ENCODE measurements at regions not wholly inside any gene's neighbourhood (a gene's known extent, or its start where the extent isn't known, plus 50 kb on each side); places are given as distances from the start of the nearest gene placed in this dataset.

DNA sequence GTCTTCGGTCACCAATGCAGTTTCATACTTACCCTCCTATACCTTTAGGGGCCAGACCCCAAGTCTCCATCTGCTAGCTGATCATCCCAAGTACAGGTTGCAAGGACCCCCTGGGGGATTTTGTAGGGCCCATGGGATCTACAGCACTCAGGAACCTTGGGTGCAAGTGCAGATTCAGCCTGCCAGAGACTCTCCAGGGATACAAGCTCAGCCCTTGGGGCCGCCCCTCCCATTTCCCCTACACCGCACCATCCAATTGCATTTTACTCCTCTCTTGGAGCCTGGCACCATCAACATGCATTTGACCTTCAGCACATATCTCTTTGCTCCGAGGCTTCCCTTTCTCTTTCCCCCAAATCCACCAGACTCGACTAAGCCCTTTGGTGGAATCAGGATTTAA, 154.7 kb upstream of the ZNF536 start:
- DNase-seq (ENCODE audit: low spot score) = no peak

GRCh38 chr19:30219702-30220101, 152.5 kb upstream of the ZNF536 start:
- no peak for DNase-seq (ENCODE audit: low spot score)

DNA sequence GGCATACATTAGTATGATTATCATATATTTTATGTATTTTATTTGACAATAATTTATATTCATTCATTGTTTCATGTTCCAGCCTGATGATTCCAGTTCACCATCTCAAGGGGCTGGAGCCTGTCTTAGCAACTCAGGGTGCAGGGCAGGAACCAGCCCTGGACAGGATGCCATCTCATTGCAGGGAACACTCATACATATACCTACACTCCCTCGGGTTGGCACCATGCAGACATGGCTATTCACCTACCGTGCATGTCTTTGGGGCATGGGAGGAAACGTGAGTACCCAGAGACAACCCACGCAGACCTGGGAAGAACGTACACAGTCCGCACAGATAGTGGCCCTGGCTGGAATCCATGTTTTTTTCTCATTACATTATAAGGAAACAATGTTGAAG, 151.0 kb upstream of the ZNF536 start:
- DNase-seq (ENCODE audit: low spot score) = no peak

DNA sequence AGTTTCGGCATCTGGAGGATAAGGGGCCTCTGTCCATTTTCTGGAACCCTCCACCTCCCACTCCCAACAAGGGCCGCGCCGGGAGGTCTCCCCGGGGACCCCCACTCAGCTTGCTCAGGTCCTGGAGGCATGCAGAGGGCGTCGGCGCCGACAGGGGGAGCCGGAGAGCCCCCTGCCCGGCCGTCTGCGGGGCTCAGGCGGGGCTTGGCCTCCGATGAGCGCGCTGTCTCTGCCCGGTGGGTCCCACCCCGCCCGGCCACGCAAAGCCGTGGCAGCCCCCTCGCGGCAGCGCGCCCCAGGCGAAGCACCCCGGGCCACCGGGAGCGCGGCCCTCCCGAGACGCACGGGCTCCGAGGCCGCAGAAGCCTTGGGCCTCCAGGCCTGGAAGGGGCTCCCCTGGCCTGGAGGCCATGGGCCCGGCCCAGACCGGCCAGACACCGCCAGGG, 149.7 kb upstream of the ZNF536 start:
- DNase-seq (ENCODE audit: low spot score) = peak; percentile 73

DNA sequence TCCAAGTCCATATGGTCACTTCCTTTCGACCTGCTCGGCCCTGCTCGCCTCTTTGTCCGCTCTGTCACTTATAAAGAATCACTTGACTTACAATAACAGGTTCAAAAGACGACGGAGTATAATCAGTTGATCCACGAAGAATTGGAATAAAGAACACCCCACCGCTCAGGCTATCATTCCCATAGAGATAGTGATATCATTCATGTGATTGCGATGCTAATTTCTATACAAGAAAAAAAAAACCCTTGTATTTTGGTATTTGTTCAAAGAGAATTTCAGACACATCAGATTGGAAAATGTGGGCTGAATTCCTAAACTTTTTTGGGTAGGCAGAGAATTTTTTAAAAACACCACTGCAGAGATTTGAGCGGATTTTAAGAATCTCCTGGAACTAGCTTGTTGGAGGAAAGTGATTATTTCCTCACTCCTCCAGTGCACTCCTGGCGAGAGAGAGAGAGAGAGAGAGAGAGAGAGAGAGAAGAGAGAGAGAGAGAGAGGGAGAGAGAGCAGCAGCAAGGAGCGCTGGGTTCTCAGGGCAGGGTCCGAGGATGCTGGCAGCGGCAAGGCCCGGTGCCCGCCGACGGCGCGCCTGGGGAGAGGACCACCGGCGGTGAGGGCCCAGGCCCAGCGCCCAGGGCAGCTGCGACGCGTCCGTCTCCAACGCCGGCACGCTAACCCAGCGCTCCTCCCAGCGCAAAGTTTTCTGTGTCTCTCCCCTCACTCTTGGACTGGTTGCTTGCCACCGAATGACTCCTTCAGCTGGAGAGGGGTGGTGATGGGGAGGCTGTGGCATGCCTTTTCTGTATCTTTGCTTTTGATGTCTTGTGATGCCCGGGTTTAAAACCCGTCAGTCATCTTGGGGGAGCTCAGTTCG, 149.0 kb upstream of the ZNF536 start:
- DNase-seq (ENCODE audit: low spot score) = no peak

GRCh38 chr19:30223866-30224688, 148.1 kb upstream of the ZNF536 start:
- no peak for DNase-seq (ENCODE audit: low spot score)

DNA sequence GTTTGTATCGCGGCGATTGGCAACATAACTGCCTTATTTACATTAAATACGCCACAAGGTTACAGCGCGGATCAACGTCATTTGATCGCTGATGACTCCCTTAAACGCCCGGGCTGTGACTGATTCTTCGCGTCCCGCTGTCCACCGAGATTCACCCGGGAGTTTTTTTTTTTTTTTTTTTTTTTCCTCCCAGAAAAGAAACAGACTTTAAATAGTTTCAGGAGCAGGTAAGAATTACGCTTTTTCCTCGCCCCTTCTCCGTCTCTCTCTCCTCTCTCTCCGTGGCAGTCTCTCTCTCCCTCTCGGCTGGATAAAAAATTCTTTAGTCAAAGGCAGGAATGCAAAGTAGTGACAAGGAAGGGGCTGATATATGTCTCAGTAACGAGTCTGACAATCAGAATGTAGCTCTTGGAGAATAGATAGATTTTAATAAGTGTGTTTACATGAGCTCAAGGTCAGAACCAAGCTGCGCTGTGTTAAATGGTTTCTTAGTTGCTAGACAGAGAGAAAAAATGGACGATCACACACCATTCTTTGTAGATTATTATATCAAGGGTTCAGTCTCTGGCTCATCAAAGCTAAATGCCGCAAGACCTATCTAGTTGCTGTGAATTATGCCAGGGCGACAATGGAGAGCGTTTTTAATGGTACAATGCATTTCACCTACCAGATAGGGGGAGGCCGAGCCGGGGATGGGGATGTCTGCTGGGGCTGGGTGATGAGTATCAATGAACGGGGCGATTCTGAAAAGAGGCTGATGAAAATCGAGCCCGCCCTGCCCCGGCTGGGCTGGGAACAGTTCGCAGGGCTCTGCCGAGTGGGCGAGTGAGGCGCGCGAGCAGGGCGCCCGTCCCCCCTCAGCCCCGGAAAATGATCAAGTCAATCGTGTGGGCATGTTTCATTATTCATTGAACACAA, 147.2 kb upstream of the ZNF536 start:
- no peak for DNase-seq (ENCODE audit: low spot score)

GRCh38 chr19:30225676-30226463, 146.3 kb upstream of the ZNF536 start:
- no peak for DNase-seq (ENCODE audit: low spot score)

DNA sequence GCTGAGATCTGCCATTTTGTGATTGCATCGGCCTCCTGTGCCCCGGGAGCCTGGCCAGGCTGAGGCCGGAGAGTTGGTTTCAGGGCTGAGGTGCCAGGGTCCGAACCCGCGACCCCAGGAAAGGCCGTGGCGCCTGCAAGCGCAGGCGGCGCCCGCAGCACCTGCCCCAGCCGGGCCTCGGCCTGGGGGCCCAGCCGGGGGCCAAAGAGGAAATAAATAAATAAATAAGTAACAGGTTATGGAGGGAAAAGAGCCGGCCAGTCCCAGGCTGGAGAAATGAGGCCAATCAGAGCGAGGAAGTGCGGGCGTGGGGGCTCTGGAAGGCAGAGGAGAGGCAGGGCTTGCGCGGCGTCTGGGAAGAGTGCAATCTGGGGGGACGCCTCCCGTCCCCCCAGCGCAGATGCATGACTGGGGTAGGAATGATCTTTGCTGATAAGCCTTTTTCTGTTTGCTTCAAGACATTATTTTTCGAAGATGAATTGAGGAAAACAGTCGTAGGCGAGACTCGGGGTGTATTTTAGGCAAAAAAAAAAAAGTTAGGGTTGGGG, 145.6 kb upstream of the ZNF536 start:
- DNase-seq (ENCODE audit: low spot score) = no peak

DNA sequence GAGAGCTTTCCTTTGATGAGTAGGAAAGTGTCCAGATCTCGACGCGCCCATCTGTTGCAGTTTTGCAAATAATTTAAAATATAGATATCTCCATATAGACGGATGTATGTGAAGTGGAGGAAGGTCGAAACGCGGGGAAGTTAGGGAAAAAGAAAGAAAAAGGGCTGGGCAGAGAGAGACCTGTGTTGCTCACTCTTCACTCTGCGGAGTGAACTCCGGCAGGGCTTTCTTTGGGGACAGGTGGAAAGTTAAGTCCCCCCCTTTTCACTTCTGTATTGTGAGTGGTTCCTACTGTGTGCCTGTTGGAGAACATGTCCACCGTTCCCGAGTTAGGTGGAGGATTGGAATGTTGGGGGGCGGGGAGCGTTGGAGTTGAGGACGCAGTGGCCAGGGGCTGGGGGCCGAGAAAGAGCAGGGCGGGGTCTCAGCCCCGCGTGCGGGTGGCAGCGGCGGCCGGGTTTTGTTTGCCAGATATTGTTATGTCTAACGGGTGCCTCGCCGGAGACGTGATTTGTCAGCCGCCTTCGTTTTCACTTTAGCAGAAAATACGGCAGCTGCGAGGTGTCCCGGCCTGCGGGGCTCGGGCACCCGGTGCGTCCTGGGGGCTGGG, 145.1 kb upstream of the ZNF536 start:
- peak; percentile 58 for DNase-seq (ENCODE audit: low spot score)

GRCh38 chr19:30227661-30228112, 144.5 kb upstream of the ZNF536 start:
- DNase-seq (ENCODE audit: low spot score) = peak; percentile 91

- DNase-seq (ENCODE audit: low spot score) = no peak
These were observed 143.9 kb upstream of the ZNF536 start for GRCh38 chr19:30228113-30228834.

DNA sequence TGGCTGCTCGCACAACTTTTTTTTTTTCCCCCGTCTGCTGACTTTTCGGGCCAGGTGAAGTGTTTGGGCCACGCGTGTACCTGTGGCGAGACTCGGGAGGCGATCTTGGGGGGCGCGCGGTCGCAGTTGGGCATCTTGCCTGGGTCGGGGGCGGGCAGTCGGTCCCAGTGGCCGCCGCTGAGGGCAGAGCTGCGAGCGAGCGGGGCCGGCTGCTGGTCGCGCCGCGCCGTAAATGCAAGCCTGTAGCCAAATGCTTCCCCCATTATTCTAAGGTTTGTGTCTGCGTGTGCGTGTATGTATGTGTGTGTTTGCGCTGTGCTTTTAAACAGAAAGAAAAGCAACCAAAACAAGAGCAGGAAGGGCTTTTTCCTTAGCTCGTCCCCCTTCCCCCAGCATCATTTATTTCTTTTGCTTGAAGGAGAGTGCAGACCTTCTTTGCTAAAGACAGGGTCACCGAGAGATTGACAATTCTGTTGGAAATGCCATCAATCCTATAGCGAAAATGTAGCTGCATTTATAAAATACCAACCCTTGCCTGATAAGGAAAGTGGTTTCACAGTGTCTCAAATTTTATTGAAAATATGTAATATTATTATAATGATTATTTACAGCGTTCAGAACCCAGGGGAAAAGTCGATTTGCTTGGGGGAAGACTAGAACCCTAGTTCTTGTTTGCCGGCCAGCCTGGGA, 143.2 kb upstream of the ZNF536 start:
- no peak for DNase-seq (ENCODE audit: low spot score)

DNA sequence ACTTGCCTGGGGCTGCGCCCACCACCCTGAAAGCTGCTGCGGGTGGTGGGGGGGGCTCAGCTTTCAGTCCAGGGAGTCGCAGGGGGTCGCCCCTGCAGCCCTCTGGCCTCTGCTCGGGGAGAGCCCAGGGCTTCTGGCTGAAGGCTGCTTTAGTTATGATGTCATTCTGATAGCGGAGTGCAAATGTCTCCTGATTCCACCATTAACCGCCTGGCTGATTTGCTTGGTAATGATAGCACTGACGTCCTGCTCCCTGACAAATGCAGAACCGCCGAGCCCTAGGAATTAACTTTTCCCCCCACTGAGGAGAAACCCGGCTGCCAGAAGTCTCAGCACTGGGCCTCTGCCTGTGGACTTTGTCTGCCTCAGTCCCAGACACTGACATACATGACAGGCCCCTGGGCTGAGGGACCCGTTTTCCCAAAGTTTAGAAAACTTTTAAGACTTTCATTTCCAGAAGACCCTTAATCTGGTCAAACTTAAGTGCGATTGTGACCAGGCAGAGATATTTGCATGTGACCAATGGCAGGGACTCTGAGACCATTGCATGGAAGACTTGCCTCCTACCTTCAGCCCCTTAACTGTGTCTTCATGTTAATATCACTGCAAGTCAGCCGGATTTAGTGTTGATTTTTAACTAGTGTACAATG, 142.5 kb upstream of the ZNF536 start:
- DNase-seq (ENCODE audit: low spot score) = no peak

- no peak for DNase-seq (ENCODE audit: low spot score)
These were observed 140.5 kb upstream of the ZNF536 start for GRCh38 chr19:30231408-30232318.

GRCh38 chr19:30233375-30233774, 138.8 kb upstream of the ZNF536 start:
- DNase-seq (ENCODE audit: low spot score) = no peak

DNA sequence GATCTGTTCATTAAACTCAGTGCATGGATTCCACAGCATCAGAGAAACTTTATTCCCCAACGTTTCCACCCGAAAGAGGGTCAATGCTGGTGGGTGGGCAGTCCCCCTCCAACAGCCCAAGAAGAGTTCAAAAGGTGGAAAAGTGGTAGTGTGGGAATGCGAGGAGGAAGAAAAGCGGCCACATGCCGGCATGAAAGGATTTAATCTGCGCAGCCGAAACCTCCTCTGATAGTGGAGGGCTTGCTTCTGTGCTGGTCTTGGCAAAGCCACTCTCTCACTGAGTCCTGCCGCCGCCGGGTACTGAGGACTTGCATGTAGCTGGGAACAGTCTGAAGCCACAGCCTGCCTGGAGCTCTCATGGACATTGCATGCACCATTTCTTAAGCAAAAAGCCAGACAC, 136.2 kb upstream of the ZNF536 start:
- DNase-seq (ENCODE audit: low spot score) = no peak

DNA sequence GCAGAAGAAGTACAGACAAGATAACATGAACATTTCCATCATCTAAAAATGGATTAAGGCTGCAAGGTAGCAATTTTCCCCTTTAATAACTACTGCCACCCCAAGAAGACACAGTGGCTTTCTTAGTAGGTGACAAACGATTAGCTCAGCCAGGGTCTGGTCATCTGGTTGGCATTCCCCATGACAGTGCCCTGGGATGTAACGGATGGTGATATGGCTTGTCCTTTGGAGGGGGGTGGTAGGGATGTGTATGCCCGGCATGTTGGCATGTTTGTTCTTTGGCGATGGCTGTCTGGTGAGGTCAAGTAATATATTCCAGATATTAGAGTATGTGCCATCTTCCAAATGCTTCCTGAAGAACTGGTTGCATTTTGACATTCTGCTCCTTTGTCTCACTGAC, 135.6 kb upstream of the ZNF536 start:
- no peak for DNase-seq (ENCODE audit: low spot score)
